GM18909 (cell line): ENCODE measurements at regions not wholly inside any gene's neighbourhood (a gene's known extent, or its start where the extent isn't known, plus 50 kb on each side); places are given as distances from the start of the nearest gene placed in this dataset.

Experiments
- ATAC-seq: cut with Tn5 transposase; IDR thresholded peaks from one replicate; pipeline ENCODE4 v1.9.1; 2021; ENCODE audit warnings: mild to moderate bottlenecking; ENCODE audit not compliant: unreplicated experiment, poor library complexity

- no peak for ATAC-seq
These were observed 50.9 kb upstream of the ANKH start for GRCh38 chr5:14922456-14922855.
